Caco-2 (cell line): ENCODE measurements at regions not wholly inside any gene's neighbourhood (a gene's known extent, or its start where the extent isn't known, plus 50 kb on each side); places are given as distances from the start of the nearest gene placed in this dataset.

Source experiments
- BruUV-seq: library from RNA; stranded (reverse); fragments of 400-500 nt; replicated peaks from 2 replicates; lab custom pipeline; 2021; lab: Mats Ljungman, UMichigan
- CTCF ChIA-PET: fragments of 300-600 bp; sonication (Branson Sonifier 250); formaldehyde crosslinking; loops from one replicate; lab custom pipeline; 2022; ENCODE audit warnings: antibody characterized with exemption; lab: Charles Lee
- POLR2A ChIA-PET: fragments of 300-600 bp; sonication (Branson Sonifier 250); formaldehyde crosslinking; loops from one replicate; lab custom pipeline; 2022; ENCODE audit warnings: antibody characterized with exemption; lab: Charles Lee
- DNase-seq, 2 experiments: peaks; one replicate each; pipeline versions ENCODE4 v3.0.0 to v3.0.0-alpha.2; 2020 to 2022
- H3K27me3 ChIP-seq: replicated peaks from 2 replicates; pipeline ENCODE4 v1.6.0; 2011; ENCODE audit warnings: low read length; ENCODE audit not compliant: control insufficient read depth, insufficient read depth
- H3K36me3 ChIP-seq: 2 replicates; pipeline ENCODE4 v1.5.1; 2011; ENCODE audit warnings: low read length; ENCODE audit not compliant: control insufficient read depth, insufficient read depth
- H3K4me1 ChIP-seq: fragments of 250-450 bp; sonication (Bioruptor Pico); 2 replicates; pipeline ENCODE4 v1.5.1; 2020; ENCODE audit warnings: mild to moderate bottlenecking
- H3K4me3 ChIP-seq: 2 replicates; pipeline ENCODE4 v1.5.1; 2011; ENCODE audit warnings: low read depth, mild to moderate bottlenecking, control low read depth, low read length
- H3K9me3 ChIP-seq: fragments of 250-450 bp; sonication (Bioruptor Pico); 2 replicates; pipeline ENCODE4 v1.5.1; 2020; ENCODE audit warnings: mild to moderate bottlenecking, moderate library complexity
- H3K27ac Mint-ChIP-seq: one replicate; pipeline ENCODE4 v1.8.0; 2022; ENCODE audit warnings: mixed read lengths; ENCODE audit not compliant: unreplicated experiment
- H3K27me3 Mint-ChIP-seq: one replicate; pipeline ENCODE4 v1.8.0; 2022; ENCODE audit warnings: mixed read lengths; ENCODE audit not compliant: insufficient read depth, unreplicated experiment
- H3K36me3 Mint-ChIP-seq: one replicate; pipeline ENCODE4 v1.8.0; 2022; ENCODE audit warnings: mild to moderate bottlenecking, mixed read lengths; ENCODE audit not compliant: insufficient read depth, unreplicated experiment
- H3K4me1 Mint-ChIP-seq: one replicate; pipeline ENCODE4 v1.8.0; 2022; ENCODE audit warnings: low read depth, mixed read lengths; ENCODE audit not compliant: unreplicated experiment
- H3K4me3 Mint-ChIP-seq: one replicate; pipeline ENCODE4 v1.8.0; 2022; ENCODE audit warnings: mild to moderate bottlenecking, moderate library complexity, mixed read lengths; ENCODE audit not compliant: unreplicated experiment
- H3K9me3 Mint-ChIP-seq: one replicate; pipeline ENCODE4 v1.8.0; 2022; ENCODE audit warnings: mixed read lengths; ENCODE audit not compliant: unreplicated experiment
- CTCF ChIP-seq, 2 experiments: fragments of 200-600 bp in 1 of 2; IDR thresholded peaks; 1 replicate in 1 of 2; 2 replicates in 1 of 2; pipeline versions ENCODE4 v1.5.1 to v1.8.0; 2011 to 2022; ENCODE audit warnings: antibody characterized with exemption in 1 of 2, control low read depth in 1 of 2, inconsistent platforms in 1 of 2, low read depth in 1 of 2, low read length in 1 of 2, mild to moderate bottlenecking in 1 of 2, moderate library complexity in 1 of 2; ENCODE audit not compliant: insufficient read depth in 1 of 2, severe bottlenecking in 1 of 2, unreplicated experiment in 1 of 2
- intact Hi-C: fragments of 100-400 bp; cut with micrococcal nuclease; formaldehyde crosslinking; loops from one replicate; pipeline ENCODE4 v1.10.0; 2022; ENCODE audit not compliant: unreplicated experiment

DNA sequence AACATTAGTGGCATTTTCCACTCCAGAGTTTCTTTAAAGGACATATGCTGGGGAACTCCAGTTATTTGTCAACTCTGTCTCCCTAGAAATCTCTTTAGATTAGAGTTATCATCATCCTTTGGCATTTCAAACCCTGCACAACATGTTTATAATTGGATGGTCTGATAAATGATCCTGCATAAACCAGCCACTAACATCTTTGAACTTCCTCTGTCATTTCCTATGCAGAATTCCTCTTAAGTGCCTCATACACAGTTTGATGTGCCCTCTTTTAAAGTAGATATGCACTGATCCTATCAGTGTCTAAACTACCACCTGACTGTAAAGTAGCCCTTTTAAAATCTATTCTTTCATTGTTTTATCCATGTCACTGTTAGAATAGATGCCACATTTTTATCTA lies 306.3 kb upstream of the IRAK1BP1 start:
- H3K4me1 Mint-ChIP-seq = no peaks in the 10 kb centered on the region
- Histone ChIP-seq H3K36me3 (no peaks in the 10 kb centered on the region), H3K4me3 (no peak overlapping the region), H3K27me3 (no peaks in the 10 kb centered on the region), H3K4me1 (no peaks in the 10 kb centered on the region), H3K9me3 (peaks cover 5% of the 10 kb centered on the region; the same call in 1 of the 2 replicates)
- ChIA-PET POLR2A (no interaction called here), CTCF (no interaction called here)
- intact Hi-C loops = no loop called here
- no peaks in the 10 kb centered on the region for H3K27me3 Mint-ChIP-seq
- H3K9me3 Mint-ChIP-seq = peaks cover 27% of the 10 kb centered on the region
- no peak for TF ChIP-seq CTCF (IDR thresholded peaks at IDR 0.05; ENCODE audit: insufficient read depth in 1 of 2, low read depth in 1 of 2, low read length in 1 of 2, severe bottlenecking in 1 of 2, unreplicated experiment in 1 of 2)
- no peak for DNase-seq
- no peak overlapping the region for H3K27ac Mint-ChIP-seq
- H3K4me3 Mint-ChIP-seq = no peak overlapping the region
- no TSS peak for BruUV-seq
- no peaks in the 10 kb centered on the region for H3K36me3 Mint-ChIP-seq

DNA sequence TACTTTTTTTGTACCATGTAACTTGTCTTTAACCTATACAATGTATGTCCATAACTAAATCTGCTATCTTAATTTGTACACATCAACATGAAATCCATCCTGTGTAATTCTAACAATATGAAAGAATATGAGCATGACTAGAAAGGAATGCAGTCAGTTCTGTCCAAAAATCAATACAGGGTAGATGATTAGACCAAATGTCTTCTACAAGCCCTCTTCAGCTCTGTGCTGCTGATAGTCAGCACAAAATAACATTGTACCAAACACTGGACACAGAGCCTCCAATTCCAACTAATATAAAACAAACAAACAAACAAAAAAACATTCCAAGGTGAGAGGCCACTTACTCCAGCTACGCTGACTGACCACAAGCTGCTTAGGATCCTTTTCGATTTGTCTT lies 301.4 kb upstream of the IRAK1BP1 start:
- H3K9me3 ChIP-seq = no peaks in the 10 kb centered on the region
- H3K4me1 ChIP-seq = no peaks in the 10 kb centered on the region
- intact Hi-C loops = no loop called here
- CTCF ChIA-PET = no interaction called here
- POLR2A ChIA-PET = no interaction called here
- H3K4me3 ChIP-seq = no peak overlapping the region
- no peak for DNase-seq
- no TSS peak for BruUV-seq
- Mint-ChIP-seq H3K27ac (no peak overlapping the region), H3K36me3 (no peaks in the 10 kb centered on the region), H3K9me3 (peaks cover 10% of the 10 kb centered on the region), H3K4me1 (no peaks in the 10 kb centered on the region), H3K4me3 (no peak overlapping the region), H3K27me3 (no peaks in the 10 kb centered on the region)
- no peak for TF ChIP-seq CTCF (IDR thresholded peaks at IDR 0.05; ENCODE audit: insufficient read depth in 1 of 2, low read depth in 1 of 2, low read length in 1 of 2, severe bottlenecking in 1 of 2, unreplicated experiment in 1 of 2)
- H3K27me3 ChIP-seq = no peaks in the 10 kb centered on the region
- no peaks in the 10 kb centered on the region for H3K36me3 ChIP-seq

DNA sequence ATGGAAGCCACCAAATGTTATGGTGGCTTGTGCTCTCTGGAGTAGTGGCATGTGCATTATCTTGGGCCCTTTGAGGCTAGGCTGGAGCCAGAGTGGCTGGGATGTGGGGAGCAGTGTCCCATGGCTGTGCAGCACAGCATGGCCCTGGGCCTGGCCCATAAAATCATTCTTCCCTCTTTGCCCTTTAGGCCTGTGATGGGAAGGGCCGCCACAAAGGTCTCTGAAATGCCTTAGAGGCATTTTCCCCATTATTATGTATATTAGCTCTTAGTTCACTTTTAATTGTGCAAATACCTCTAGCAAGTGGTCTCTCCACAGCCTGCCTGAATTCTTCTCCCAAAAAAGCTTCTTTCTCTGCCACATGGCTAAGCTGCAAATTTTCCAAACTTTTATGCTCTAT lies 297.3 kb upstream of the IRAK1BP1 start:
- Histone ChIP-seq H3K9me3 (no peaks in the 10 kb centered on the region; the same call in 1 of the 2 replicates), H3K4me1 (no peaks in the 10 kb centered on the region), H3K4me3 (no peak overlapping the region), H3K27me3 (no peaks in the 10 kb centered on the region), H3K36me3 (no peaks in the 10 kb centered on the region)
- POLR2A ChIA-PET = no interaction called here
- Mint-ChIP-seq H3K36me3 (no peaks in the 10 kb centered on the region), H3K4me1 (no peaks in the 10 kb centered on the region), H3K27me3 (no peaks in the 10 kb centered on the region), H3K27ac (no peak overlapping the region), H3K9me3 (no peaks in the 10 kb centered on the region), H3K4me3 (no peak overlapping the region)
- no peak for TF ChIP-seq CTCF (IDR thresholded peaks at IDR 0.05; ENCODE audit: insufficient read depth in 1 of 2, low read depth in 1 of 2, low read length in 1 of 2, severe bottlenecking in 1 of 2, unreplicated experiment in 1 of 2)
- intact Hi-C loops = no loop called here
- no TSS peak for BruUV-seq
- DNase-seq = no peak
- CTCF ChIA-PET = no interaction called here
